Activated CD4-positive, alpha-beta T cell treated with anti-CD3 and anti-CD28 coated beads, Interleukin-2, Interleukin-4, amounts not matched to agents 100 ng/mL and 50 ng/mL, durations not matched to agents 16 hours and 8 hours (primary cell): ENCODE measurements at regions not wholly inside any gene's neighbourhood (a gene's known extent, or its start where the extent isn't known, plus 50 kb on each side); places are given as distances from the start of the nearest gene placed in this dataset.
"Not testable (repeated sequence)": the region's sequence is repeated elsewhere in the genome, so short reads cannot be mapped to it uniquely, and the experiment has no call there.

Experiments used
- DNase-seq: peaks from one replicate; pipeline ENCODE4 v3.0.0-alpha.2; 2020; ENCODE audit warnings: low spot score

- no peak for DNase-seq
Measured at GRCh38 chr2:226320076-226320948, 479.3 kb downstream of the IRS1 start.

- DNase-seq = no peak
Measured at GRCh38 chr2:226317970-226318369, 481.6 kb downstream of the IRS1 start.

- no peak for DNase-seq
Measured at GRCh38 chr2:226313060-226313459, 486.6 kb downstream of the IRS1 start.

GRCh38 chr2:226312155-226312554 is 487.5 kb downstream of the IRS1 start:
- no peak for DNase-seq

GRCh38 chr2:226310146-226310545 is 489.5 kb downstream of the IRS1 start:
- DNase-seq = no peak

- DNase-seq = no peak
Measured at GRCh38 chr2:226308986-226309385, 490.6 kb downstream of the IRS1 start.

GRCh38 chr2:226308323-226308680 is 491.3 kb downstream of the IRS1 start:
- DNase-seq = no peak

GRCh38 chr2:226307487-226308322 is 491.9 kb downstream of the IRS1 start:
- no peak for DNase-seq

GRCh38 chr2:226306969-226307368 is 492.7 kb downstream of the IRS1 start:
- DNase-seq = no peak

GRCh38 chr2:226304308-226304707 is 495.3 kb downstream of the IRS1 start:
- DNase-seq = no peak

GRCh38 chr2:226303707-226304106 is 495.9 kb downstream of the IRS1 start:
- no peak for DNase-seq

- no peak for DNase-seq
Measured at GRCh38 chr2:226300196-226300886, 499.3 kb downstream of the IRS1 start.

GRCh38 chr2:226299771-226300170 is 499.8 kb downstream of the IRS1 start:
- no peak for DNase-seq

- no peak for DNase-seq
Measured at GRCh38 chr2:226295681-226296080, 503.9 kb downstream of the IRS1 start.

GRCh38 chr2:226295123-226295522 is 504.5 kb downstream of the IRS1 start:
- no peak for DNase-seq

GRCh38 chr2:226291281-226291680 is 508.3 kb downstream of the IRS1 start:
- DNase-seq = not testable (repeated sequence)

- DNase-seq = no peak
Measured at GRCh38 chr2:226286916-226287315, 512.7 kb downstream of the IRS1 start.

GRCh38 chr2:226283796-226284195 is 515.8 kb downstream of the IRS1 start:
- no peak for DNase-seq

GRCh38 chr2:226282151-226282550 is 517.5 kb downstream of the IRS1 start:
- no peak for DNase-seq

GRCh38 chr2:226280136-226280535 is 519.5 kb downstream of the IRS1 start:
- not testable (repeated sequence) for DNase-seq

- DNase-seq = no peak
Measured at GRCh38 chr2:226275215-226275614, 524.4 kb downstream of the IRS1 start.

- no peak for DNase-seq
Measured at GRCh38 chr2:226274143-226274542, 525.5 kb downstream of the IRS1 start.

- DNase-seq = no peak
Measured at GRCh38 chr2:226273440-226273839, 526.2 kb downstream of the IRS1 start.
